Neural cell (in vitro differentiated cells): ENCODE measurements at regions not wholly inside any gene's neighbourhood (a gene's known extent, or its start where the extent isn't known, plus 50 kb on each side); places are given as distances from the start of the nearest gene placed in this dataset.

ENCODE experiments used
- EP300 ChIP-seq: fragments of 450-650 bp; conservative IDR thresholded peaks from 2 replicates; pipeline ENCODE4 v1.6.1; 2014; ENCODE audit warnings: antibody characterized with exemption, mild to moderate bottlenecking, moderate library complexity; ENCODE audit not compliant: poor library complexity, severe bottlenecking
- EZH2 ChIP-seq: fragments of 200-600, 300-800 bp; shearing (Covaris generic), sonication (generic); IDR thresholded peaks from 2 replicates; pipeline ENCODE4 v1.6.1; 2014; ENCODE audit warnings: antibody characterized with exemption, low read length, borderline replicate concordance, mild to moderate bottlenecking; ENCODE audit not compliant: insufficient read depth, poor library complexity, severe bottlenecking
- MXI1 ChIP-seq: fragments of 450-650 bp; conservative IDR thresholded peaks from 2 replicates; pipeline ENCODE4 v1.6.1; 2014; ENCODE audit warnings: antibody characterized with exemption, mild to moderate bottlenecking; ENCODE audit not compliant: poor library complexity, severe bottlenecking
- POLR2AphosphoS5 ChIP-seq: IDR thresholded peaks from 2 replicates; pipeline ENCODE4 v1.6.1; 2012
- RAD21 ChIP-seq: fragments of 450-650 bp; conservative IDR thresholded peaks from 2 replicates; pipeline ENCODE4 v1.6.1; 2014; ENCODE audit warnings: antibody characterized with exemption, mild to moderate bottlenecking, moderate library complexity
- TAF1 ChIP-seq: IDR thresholded peaks from 2 replicates; pipeline ENCODE4 v1.6.1; 2012; ENCODE audit warnings: low read depth
- TF ChIP-seq, protein P1 (sequence below): fragments of 450-650 bp; IDR thresholded peaks from 2 replicates; pipeline ENCODE4 v1.5.1; 2014; ENCODE audit warnings: antibody characterized with exemption, mild to moderate bottlenecking, moderate library complexity; ENCODE audit not compliant: poor library complexity, severe bottlenecking
- TF ChIP-seq, protein P2 (sequence below): IDR thresholded peaks from 2 replicates; pipeline ENCODE4 v1.6.1; 2012; ENCODE audit warnings: borderline replicate concordance

DNA sequence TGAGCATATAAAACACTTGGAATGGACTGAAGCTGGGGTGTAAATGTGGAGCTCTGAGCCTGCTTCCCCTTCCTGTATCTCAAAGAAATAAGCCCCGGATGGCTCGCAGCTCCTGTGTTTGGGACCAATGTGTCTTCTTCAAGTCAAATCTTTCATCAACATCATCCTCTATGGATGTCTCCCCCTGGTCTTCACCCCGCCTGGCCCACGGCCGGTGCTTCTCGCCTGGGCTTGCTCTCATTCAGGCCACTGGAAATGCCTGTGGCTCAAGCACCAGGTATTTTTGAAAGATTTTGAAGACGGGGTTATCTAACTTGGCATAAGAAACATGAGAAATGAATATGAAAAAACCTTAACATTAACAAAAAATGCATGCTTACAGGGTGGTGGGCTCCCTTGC lies 769.8 kb downstream of the BRD1 start:
- TF ChIP-seq EP300 (no peak), POLR2AphosphoS5 (no peak), EZH2 (no peak), MXI1 (no peak), RAD21 (no peak), TAF1 (no peak)
- TF ChIP-seq, protein P1, sequence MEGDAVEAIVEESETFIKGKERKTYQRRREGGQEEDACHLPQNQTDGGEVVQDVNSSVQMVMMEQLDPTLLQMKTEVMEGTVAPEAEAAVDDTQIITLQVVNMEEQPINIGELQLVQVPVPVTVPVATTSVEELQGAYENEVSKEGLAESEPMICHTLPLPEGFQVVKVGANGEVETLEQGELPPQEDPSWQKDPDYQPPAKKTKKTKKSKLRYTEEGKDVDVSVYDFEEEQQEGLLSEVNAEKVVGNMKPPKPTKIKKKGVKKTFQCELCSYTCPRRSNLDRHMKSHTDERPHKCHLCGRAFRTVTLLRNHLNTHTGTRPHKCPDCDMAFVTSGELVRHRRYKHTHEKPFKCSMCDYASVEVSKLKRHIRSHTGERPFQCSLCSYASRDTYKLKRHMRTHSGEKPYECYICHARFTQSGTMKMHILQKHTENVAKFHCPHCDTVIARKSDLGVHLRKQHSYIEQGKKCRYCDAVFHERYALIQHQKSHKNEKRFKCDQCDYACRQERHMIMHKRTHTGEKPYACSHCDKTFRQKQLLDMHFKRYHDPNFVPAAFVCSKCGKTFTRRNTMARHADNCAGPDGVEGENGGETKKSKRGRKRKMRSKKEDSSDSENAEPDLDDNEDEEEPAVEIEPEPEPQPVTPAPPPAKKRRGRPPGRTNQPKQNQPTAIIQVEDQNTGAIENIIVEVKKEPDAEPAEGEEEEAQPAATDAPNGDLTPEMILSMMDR = no peak
- TF ChIP-seq, protein P2, sequence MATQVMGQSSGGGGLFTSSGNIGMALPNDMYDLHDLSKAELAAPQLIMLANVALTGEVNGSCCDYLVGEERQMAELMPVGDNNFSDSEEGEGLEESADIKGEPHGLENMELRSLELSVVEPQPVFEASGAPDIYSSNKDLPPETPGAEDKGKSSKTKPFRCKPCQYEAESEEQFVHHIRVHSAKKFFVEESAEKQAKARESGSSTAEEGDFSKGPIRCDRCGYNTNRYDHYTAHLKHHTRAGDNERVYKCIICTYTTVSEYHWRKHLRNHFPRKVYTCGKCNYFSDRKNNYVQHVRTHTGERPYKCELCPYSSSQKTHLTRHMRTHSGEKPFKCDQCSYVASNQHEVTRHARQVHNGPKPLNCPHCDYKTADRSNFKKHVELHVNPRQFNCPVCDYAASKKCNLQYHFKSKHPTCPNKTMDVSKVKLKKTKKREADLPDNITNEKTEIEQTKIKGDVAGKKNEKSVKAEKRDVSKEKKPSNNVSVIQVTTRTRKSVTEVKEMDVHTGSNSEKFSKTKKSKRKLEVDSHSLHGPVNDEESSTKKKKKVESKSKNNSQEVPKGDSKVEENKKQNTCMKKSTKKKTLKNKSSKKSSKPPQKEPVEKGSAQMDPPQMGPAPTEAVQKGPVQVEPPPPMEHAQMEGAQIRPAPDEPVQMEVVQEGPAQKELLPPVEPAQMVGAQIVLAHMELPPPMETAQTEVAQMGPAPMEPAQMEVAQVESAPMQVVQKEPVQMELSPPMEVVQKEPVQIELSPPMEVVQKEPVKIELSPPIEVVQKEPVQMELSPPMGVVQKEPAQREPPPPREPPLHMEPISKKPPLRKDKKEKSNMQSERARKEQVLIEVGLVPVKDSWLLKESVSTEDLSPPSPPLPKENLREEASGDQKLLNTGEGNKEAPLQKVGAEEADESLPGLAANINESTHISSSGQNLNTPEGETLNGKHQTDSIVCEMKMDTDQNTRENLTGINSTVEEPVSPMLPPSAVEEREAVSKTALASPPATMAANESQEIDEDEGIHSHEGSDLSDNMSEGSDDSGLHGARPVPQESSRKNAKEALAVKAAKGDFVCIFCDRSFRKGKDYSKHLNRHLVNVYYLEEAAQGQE = no peak
